ENCODE measurements at regions not wholly inside any gene's neighbourhood (a gene's known extent, or its start where the extent isn't known, plus 50 kb on each side); places are given as distances from the start of the nearest gene placed in this dataset.

DNA sequence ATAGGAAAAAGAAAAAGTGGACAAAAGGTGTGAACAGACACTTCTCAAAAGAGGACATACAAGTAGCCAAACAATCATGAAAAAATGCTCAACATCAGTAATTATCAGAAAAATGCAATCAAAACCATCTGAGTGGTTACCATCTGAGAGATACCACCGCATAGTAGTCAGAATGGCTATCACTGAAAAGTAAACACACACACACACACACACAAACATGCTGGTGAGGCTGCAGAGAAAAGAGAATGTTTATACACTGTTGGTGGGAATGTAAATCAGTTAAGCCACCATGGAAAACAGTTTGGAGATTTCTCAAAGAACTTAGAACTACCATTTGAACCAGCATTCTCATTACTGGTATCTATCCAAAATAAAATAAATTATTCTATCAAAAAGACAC lies 145.7 kb downstream of the CYP26A1 start:
- no TSS peak for BruUV-seq (replicated peaks)

More for the DNA sequence above, 145.7 kb downstream of the CYP26A1 start:
- TF ChIP-seq CTCF (IDR thresholded peaks at IDR 0.05; ENCODE audit: extremely low read depth in 1 of 2, insufficient read depth in 1 of 2, low read depth in 1 of 2, low read length in 2 of 2), result no peak
- no peak for TF ChIP-seq JUN (IDR thresholded peaks at IDR 0.05; ENCODE audit: borderline replicate concordance, insufficient read depth, insufficient read length, low read depth)
- TF ChIP-seq MYC (IDR thresholded peaks at IDR 0.05; ENCODE audit: low read depth, low read length), result no peak
- TF ChIP-seq POLR2A (IDR thresholded peaks at IDR 0.05; ENCODE audit: low read depth, low read length), result no peak
- TF ChIP-seq, protein P1, sequence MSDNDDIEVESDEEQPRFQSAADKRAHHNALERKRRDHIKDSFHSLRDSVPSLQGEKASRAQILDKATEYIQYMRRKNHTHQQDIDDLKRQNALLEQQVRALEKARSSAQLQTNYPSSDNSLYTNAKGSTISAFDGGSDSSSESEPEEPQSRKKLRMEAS (IDR thresholded peaks at IDR 0.05; ENCODE audit: insufficient read depth, insufficient read length), result no peak
- no peak for TF ChIP-seq EZH2 (IDR thresholded peaks at IDR 0.05; ENCODE audit: borderline replicate concordance, low read depth, low read length, severe bottlenecking)
- TF ChIP-seq POLR2AphosphoS5 (IDR thresholded peaks at IDR 0.05; ENCODE audit: insufficient read depth, low read depth, low read length), result no peak
- no peak for TF ChIP-seq FOS (IDR thresholded peaks at IDR 0.05; ENCODE audit: borderline replicate concordance, insufficient read depth, low read length)
- TF ChIP-seq GATA2 (IDR thresholded peaks at IDR 0.05; ENCODE audit: insufficient read depth, insufficient read length, low read depth, low read length), result no peak
- ChIA-PET CTCF (no interaction called here), POLR2A (no interaction called here)
- Histone ChIP-seq H3K79me2 (ENCODE audit: control insufficient read depth, insufficient read depth, low read length) (no peaks in the 10 kb centered on the region), H3K4me1 (ENCODE audit: control insufficient read depth, extremely low read depth, insufficient read depth, low read length) (no peaks in the 10 kb centered on the region), H4K20me1 (replicated peaks; ENCODE audit: control insufficient read depth, extremely low read depth, insufficient read depth, low read length) (no peaks in the 10 kb centered on the region), H2AFZ (ENCODE audit: low read depth, low read length) (no peak overlapping the region), H3K9me3 (replicated peaks; ENCODE audit: control insufficient read depth, insufficient read depth, low read length) (no peaks in the 10 kb centered on the region), H3K36me3 (ENCODE audit: control insufficient read depth in 2 of 2, extremely low read depth in 1 of 2, insufficient read depth in 2 of 2, low read length in 2 of 2) (no peaks in the 10 kb centered on the region), H3K9ac (replicated peaks; ENCODE audit: extremely low read depth, insufficient read depth, low read length) (no peak overlapping the region), H3K4me2 (ENCODE audit: insufficient read depth, low read length) (no peak overlapping the region), H3K9me1 (replicated peaks; ENCODE audit: control insufficient read depth, extremely low read depth, insufficient read depth, low read length) (no peaks in the 10 kb centered on the region), H3K4me3 (replicated peaks in 1 of 3; ENCODE audit: insufficient read depth in 1 of 3, low read depth in 1 of 3, low read length in 3 of 3) (no peak overlapping the region), H3K27ac (ENCODE audit: insufficient read depth, low read depth, low read length) (no peak overlapping the region), H3K27me3 (ENCODE audit: control insufficient read depth in 2 of 2, insufficient read depth in 2 of 2, low read length in 2 of 2) (peaks cover 3 to 12% of the 10 kb centered on the region in 2 experiments)
- intact Hi-C loops (cut with micrococcal nuclease) (no loop called here), dilution Hi-C loops (cut with MboI; ENCODE audit: extremely low pct_ligation_motif_present, low sequenced_read_pairs) (no loop called here)
- FAIRE-seq (no peak), DNase-seq (ENCODE audit: low read depth, low spot score) (no peak)
